ENCODE measurements at regions not wholly inside any gene's neighbourhood (a gene's known extent, or its start where the extent isn't known, plus 50 kb on each side); places are given as distances from the start of the nearest gene placed in this dataset.

DNA sequence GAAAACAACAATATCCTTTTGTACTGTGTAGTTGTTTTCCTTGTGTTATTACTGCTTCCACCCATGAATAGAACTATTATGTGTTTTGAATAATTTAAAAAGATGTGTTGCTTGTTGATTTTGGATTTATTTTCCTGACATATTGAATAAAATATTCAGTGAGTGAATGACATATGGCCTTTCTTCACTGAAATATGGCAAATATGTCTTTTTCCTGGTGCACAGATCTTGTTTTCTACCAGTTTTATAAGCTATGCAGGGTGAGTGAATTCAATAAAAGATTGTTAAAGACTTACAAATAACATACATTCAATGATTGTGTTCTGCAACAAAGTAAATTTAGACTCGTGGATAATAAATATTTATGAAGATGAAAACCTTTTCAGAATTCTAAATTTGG, 1216.3 kb upstream of the ADGRL3 start:
- Histone ChIP-seq H3K9me3 (no peaks in the 10 kb centered on the region), H3K4me1 (no peaks in the 10 kb centered on the region), H3K27ac (no peak overlapping the region), H3K27me3 (no peaks in the 10 kb centered on the region), H3K36me3 (no peaks in the 10 kb centered on the region), H3K4me3 (no peak overlapping the region)
- DNase-seq = no peak
- WGBS, 2 donors = 36 to 59% methylated on average over 1 of the region's 1 CpG
- TF ChIP-seq EP300 (IDR thresholded peaks at IDR 0.05) (no peak), POLR2AphosphoS5 (IDR thresholded peaks at IDR 0.05) (no peak), POLR2A (IDR thresholded peaks at IDR 0.05) (no peak)
- TF ChIP-seq, protein P1, sequence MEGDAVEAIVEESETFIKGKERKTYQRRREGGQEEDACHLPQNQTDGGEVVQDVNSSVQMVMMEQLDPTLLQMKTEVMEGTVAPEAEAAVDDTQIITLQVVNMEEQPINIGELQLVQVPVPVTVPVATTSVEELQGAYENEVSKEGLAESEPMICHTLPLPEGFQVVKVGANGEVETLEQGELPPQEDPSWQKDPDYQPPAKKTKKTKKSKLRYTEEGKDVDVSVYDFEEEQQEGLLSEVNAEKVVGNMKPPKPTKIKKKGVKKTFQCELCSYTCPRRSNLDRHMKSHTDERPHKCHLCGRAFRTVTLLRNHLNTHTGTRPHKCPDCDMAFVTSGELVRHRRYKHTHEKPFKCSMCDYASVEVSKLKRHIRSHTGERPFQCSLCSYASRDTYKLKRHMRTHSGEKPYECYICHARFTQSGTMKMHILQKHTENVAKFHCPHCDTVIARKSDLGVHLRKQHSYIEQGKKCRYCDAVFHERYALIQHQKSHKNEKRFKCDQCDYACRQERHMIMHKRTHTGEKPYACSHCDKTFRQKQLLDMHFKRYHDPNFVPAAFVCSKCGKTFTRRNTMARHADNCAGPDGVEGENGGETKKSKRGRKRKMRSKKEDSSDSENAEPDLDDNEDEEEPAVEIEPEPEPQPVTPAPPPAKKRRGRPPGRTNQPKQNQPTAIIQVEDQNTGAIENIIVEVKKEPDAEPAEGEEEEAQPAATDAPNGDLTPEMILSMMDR (IDR thresholded peaks at IDR 0.05) = no peak
- intact Hi-C loops (cut with DNase I) = no loop called here

DNA sequence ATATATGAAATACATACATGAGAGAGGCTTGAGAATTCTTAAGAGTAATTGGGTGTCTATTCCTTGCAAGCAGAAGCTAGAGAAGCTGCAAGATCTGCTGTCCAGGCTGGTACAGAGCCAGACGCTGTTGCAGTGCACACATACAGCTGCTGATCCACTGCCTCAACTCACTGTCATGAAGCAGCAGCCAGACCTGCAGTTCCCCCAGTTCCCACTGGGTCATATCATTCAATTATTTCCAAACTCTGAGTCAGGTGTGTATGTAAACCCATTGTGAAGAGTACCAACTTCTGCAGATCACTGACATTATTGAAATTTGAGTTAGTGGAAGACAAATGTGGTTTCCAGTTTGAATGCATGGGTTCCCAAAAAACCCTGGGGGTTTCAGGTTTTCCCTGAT, 1212.8 kb upstream of the ADGRL3 start:
- TF ChIP-seq, protein P1 (IDR thresholded peaks at IDR 0.05) = no peak
- TF ChIP-seq POLR2A (IDR thresholded peaks at IDR 0.05) = no peak
- no peak for DNase-seq
- intact Hi-C loops (cut with DNase I) = no loop called here
- H3K4me3 ChIP-seq = no peak overlapping the region
- H3K9me3 ChIP-seq = no peaks in the 10 kb centered on the region
- WGBS, 2 donors = 80 to 84% methylated on average over 1 of the region's 1 CpG
- H3K27me3 ChIP-seq = no peaks in the 10 kb centered on the region
- no peak overlapping the region for H3K27ac ChIP-seq
- H3K4me1 ChIP-seq = no peaks in the 10 kb centered on the region
- H3K36me3 ChIP-seq = no peaks in the 10 kb centered on the region

DNA sequence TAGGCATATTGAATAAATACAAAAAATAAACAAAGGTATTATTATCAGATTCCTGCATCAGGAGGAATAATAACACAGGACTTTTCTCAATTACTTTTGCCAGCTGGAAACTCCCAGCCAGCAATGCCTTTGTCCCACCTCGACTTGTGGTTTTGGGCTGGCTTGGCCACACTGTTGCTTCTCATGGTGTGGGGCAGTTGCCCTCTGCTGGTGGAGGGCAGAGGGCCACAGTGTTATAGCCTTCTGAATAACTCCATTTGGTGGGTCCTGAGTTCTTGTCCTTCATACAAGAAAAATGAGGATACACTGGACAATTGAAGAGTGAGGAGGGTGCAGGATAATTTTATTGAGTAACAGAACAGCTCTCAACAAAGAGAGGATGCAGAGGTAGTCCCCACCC, 1206.0 kb upstream of the ADGRL3 start:
- no peak for DNase-seq
- TF ChIP-seq EP300 (IDR thresholded peaks at IDR 0.05) = no peak
- TF ChIP-seq, protein P1 (IDR thresholded peaks at IDR 0.05) = no peak
- no peak for TF ChIP-seq POLR2A (IDR thresholded peaks at IDR 0.05)
- no peak for TF ChIP-seq POLR2AphosphoS5 (IDR thresholded peaks at IDR 0.05)
- Histone ChIP-seq H3K9me3 (no peaks in the 10 kb centered on the region), H3K36me3 (no peaks in the 10 kb centered on the region), H3K27ac (no peak overlapping the region), H3K4me1 (no peaks in the 10 kb centered on the region), H3K27me3 (no peaks in the 10 kb centered on the region), H3K4me3 (no peak overlapping the region)
- intact Hi-C loops (cut with DNase I) = no loop called here
- 12 to 61% methylated on average over 1 of the region's 1 CpG for WGBS, 2 donors

DNA sequence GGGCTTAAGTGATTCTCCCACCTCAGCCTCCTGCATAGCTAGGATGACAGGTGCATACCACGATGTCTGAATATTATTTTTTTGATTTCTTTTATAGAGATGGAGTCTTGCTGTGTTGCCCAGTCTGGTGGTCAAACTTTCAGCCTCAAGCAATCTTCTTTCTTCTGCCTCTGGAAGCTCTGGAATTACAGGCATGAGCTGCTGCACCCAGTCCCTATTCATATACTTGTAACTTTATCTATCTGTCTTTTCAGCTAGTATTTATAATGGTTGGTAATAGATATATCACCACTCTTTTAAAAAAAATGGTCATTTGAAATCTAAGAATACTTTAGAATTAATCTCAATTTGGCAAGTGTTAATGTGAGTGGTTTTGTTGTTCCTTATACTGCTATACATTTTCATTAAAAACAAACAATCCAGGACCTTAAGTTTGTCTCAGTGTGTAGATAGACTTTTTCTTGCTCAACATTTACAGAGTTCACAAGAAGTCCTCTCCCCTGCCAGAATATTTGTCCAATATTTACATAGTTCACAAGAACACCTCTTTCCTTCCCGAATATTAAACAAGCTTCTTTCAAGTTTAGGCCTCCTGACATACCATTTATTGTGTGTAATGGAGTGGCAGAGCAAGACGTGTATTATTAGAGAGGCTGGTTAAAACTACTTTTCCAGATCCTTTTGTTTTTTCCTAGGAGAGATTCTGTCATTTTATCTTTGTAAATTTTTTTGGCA, 1197.4 kb upstream of the ADGRL3 start:
- intact Hi-C loops (cut with DNase I) = no loop called here

More for the DNA sequence above, 1197.4 kb upstream of the ADGRL3 start:
- Histone ChIP-seq H3K4me3 (no peak overlapping the region), H3K4me1 (no peaks in the 10 kb centered on the region), H3K36me3 (no peaks in the 10 kb centered on the region), H3K27ac (peak overlapping the region in 1 of 4 donors; percentile 56), H3K27me3 (no peaks in the 10 kb centered on the region), H3K9me3 (no peaks in the 10 kb centered on the region)
- no peak for DNase-seq
- TF ChIP-seq, protein P1 (IDR thresholded peaks at IDR 0.05) = no peak
- no peak for TF ChIP-seq EP300 (IDR thresholded peaks at IDR 0.05)
- TF ChIP-seq POLR2A (IDR thresholded peaks at IDR 0.05) = no peak
- TF ChIP-seq POLR2AphosphoS5 (IDR thresholded peaks at IDR 0.05) = no peak
- 52 to 74% methylated on average over 3 of the region's 3 CpGs for WGBS, 2 donors

Data from sigmoid colon (tissue), 6 donors.